Calu3 (cell line): ENCODE measurements at regions not wholly inside any gene's neighbourhood (a gene's known extent, or its start where the extent isn't known, plus 50 kb on each side); places are given as distances from the start of the nearest gene placed in this dataset.

ENCODE experiments used
- BruUV-seq: library from RNA; stranded (reverse); fragments of 400-500 nt; replicated peaks from 2 replicates; lab custom pipeline; 2021; lab: Mats Ljungman, UMichigan
- CTCF ChIA-PET: fragments of 300-600 bp; sonication (Branson Sonifier 250); formaldehyde crosslinking; loops from one replicate; lab custom pipeline; 2022; ENCODE audit warnings: antibody characterized with exemption; lab: Charles Lee
- DNase-seq: peaks from one replicate; pipeline ENCODE4 v3.0.0; 2022
- H3K27ac Mint-ChIP-seq: one replicate; pipeline ENCODE4 v1.8.0; 2022; ENCODE audit warnings: mixed read lengths; ENCODE audit not compliant: unreplicated experiment
- H3K27me3 Mint-ChIP-seq: one replicate; pipeline ENCODE4 v1.8.0; 2022; ENCODE audit warnings: mixed read lengths; ENCODE audit not compliant: unreplicated experiment
- H3K36me3 Mint-ChIP-seq: one replicate; pipeline ENCODE4 v1.8.0; 2022; ENCODE audit warnings: mild to moderate bottlenecking, moderate library complexity, mixed read lengths; ENCODE audit not compliant: insufficient read depth, unreplicated experiment
- H3K4me1 Mint-ChIP-seq: one replicate; pipeline ENCODE4 v1.8.0; 2022; ENCODE audit warnings: mild to moderate bottlenecking, low read depth, mixed read lengths; ENCODE audit not compliant: unreplicated experiment
- H3K4me3 Mint-ChIP-seq: one replicate; pipeline ENCODE4 v1.8.0; 2022; ENCODE audit warnings: mild to moderate bottlenecking, low read depth, moderate library complexity, mixed read lengths; ENCODE audit not compliant: unreplicated experiment
- H3K9me3 Mint-ChIP-seq: one replicate; pipeline ENCODE4 v1.8.0; 2022; ENCODE audit warnings: low read depth, mixed read lengths; ENCODE audit not compliant: unreplicated experiment
- CTCF ChIP-seq: fragments of 200-600 bp; IDR thresholded peaks from one replicate; pipeline ENCODE4 v1.8.0; 2022; ENCODE audit warnings: antibody characterized with exemption; ENCODE audit not compliant: unreplicated experiment
- intact Hi-C: fragments of 100-400 bp; cut with micrococcal nuclease; formaldehyde crosslinking; loops from one replicate; pipeline ENCODE4 v1.10.0; 2022; ENCODE audit not compliant: unreplicated experiment

DNA sequence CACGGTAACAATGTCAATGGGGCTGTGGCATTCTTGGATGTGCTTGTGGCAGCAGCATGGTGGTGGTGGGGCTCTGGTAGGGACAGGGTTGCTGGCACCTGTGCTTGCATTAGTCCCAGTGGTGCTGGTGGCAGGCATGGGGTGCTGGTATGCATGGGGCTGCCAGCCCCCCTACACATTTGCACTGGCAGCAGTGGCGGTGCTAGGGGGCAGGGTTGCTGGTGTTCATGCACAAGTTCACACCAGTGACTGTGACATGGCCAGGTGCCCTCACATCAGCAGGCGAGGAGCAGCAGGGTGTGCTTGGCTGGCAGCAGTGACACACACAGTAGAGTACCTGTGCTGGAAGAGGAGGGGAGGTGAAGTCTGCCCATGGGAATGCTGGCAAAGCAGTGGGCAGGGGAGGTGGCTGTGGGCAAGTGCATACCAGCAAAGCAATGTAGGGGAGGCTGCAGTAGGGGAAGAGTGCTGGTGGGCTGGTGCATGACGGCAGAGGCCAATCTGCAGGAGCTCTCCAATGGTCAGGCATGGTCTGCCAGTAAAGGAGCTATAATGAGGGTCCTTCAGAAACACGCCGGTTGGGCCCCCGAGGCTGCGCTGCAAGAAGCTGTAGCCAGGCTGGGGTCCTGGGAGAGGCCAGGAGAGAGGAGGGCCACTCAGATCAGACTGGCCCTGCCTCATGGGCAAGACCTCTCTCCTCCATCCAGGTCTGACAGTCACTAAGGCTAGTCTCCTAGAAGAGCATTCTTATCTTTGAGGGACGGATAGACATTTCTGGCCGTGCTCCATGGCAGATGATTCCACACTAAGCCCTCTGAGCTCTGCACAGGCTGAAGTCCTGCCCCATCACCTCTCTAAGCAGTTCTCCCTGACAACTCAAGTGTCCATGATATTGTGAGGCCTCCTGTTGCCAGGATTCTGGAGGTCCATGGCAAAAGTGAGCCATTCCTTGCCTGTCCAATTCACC, 406.4 kb downstream of the SEMA3D start:
- CTCF ChIA-PET = no interaction called here
- intact Hi-C loops = no loop called here
- no peak overlapping the region for H3K4me3 Mint-ChIP-seq
- H3K27me3 Mint-ChIP-seq = no peaks in the 10 kb centered on the region
- BruUV-seq = no TSS peak
- DNase-seq = no peak
- H3K9me3 Mint-ChIP-seq = no peaks in the 10 kb centered on the region
- no peak for TF ChIP-seq CTCF
- H3K27ac Mint-ChIP-seq = no peak overlapping the region
- no peaks in the 10 kb centered on the region for H3K36me3 Mint-ChIP-seq
- no peaks in the 10 kb centered on the region for H3K4me1 Mint-ChIP-seq

- Mint-ChIP-seq H3K9me3 (no peaks in the 10 kb centered on the region), H3K27ac (no peak overlapping the region), H3K4me3 (no peak overlapping the region), H3K36me3 (no peaks in the 10 kb centered on the region), H3K4me1 (no peaks in the 10 kb centered on the region), H3K27me3 (no peaks in the 10 kb centered on the region)
- CTCF ChIA-PET = no interaction called here
- no peak for DNase-seq
- TF ChIP-seq CTCF = no peak
- no TSS peak for BruUV-seq
- intact Hi-C loops = no loop called here
Observed at GRCh38 chr7:84757761-84758160, 429.1 kb downstream of the SEMA3D start.

GRCh38 chr7:84746353-84746752, 440.5 kb downstream of the SEMA3D start:
- Mint-ChIP-seq H3K4me1 (no peaks in the 10 kb centered on the region), H3K27ac (no peak overlapping the region), H3K4me3 (no peak overlapping the region), H3K27me3 (no peaks in the 10 kb centered on the region), H3K36me3 (no peaks in the 10 kb centered on the region), H3K9me3 (no peaks in the 10 kb centered on the region)
- no peak for DNase-seq
- CTCF ChIA-PET = no interaction called here
- TF ChIP-seq CTCF = no peak
- intact Hi-C loops = no loop called here
- no TSS peak for BruUV-seq

- BruUV-seq = no TSS peak
- no peak overlapping the region for H3K27ac Mint-ChIP-seq
- no peak for DNase-seq
- TF ChIP-seq CTCF = no peak
- H3K4me3 Mint-ChIP-seq = no peak overlapping the region
- no peaks in the 10 kb centered on the region for H3K27me3 Mint-ChIP-seq
- CTCF ChIA-PET = no interaction called here
- no peaks in the 10 kb centered on the region for H3K4me1 Mint-ChIP-seq
- no peaks in the 10 kb centered on the region for H3K36me3 Mint-ChIP-seq
- H3K9me3 Mint-ChIP-seq = no peaks in the 10 kb centered on the region
- intact Hi-C loops = no loop called here
Observed at GRCh38 chr7:84744385-84744784, 442.5 kb downstream of the SEMA3D start.
